Pancreas (tissue), 10 donors: ENCODE measurements at regions not wholly inside any gene's neighbourhood (a gene's known extent, or its start where the extent isn't known, plus 50 kb on each side); places are given as distances from the start of the nearest gene placed in this dataset.

ENCODE experiments used
- ATAC-seq, 4 donors: fragments of 200-7000 bp; cut with Tn5 transposase; one replicate each; pipeline versions ENCODE4 v1.8.0 to v1.9.1; 2020; ENCODE audit warnings: mild to moderate bottlenecking in 4 of 4, moderate library complexity in 4 of 4
- DNase-seq, 6 donors: peaks; one replicate each; pipeline ENCODE4 v3.0.0-alpha.2; 2020
- FAIRE-seq: peaks from 2 replicates; lab custom pipeline; 2012; peaks lifted over from hg19 to GRCh38; lab: Jason Lieb, UNC
- H3K27ac ChIP-seq, 4 donors: fragments of 200-600 bp; sonication (generic); 1 replicate in 3 of 4; 2 replicates in 1 of 4; pipeline versions ENCODE4 v1.5.0 to v1.8.0; 2020
- H3K27me3 ChIP-seq, 4 donors: fragments of 200-600 bp; one replicate each; pipeline ENCODE4 v1.8.0; 2021
- H3K36me3 ChIP-seq, 3 donors: fragments of 200-600 bp; sonication (generic) in 1 of 3; one replicate each; pipeline versions ENCODE4 v1.5.0 to v1.8.0; 2020 to 2021
- H3K4me1 ChIP-seq, 3 donors: fragments of 200-600 bp; one replicate each; pipeline ENCODE4 v1.8.0; 2021
- H3K4me3 ChIP-seq, 4 donors: fragments of 200-600 bp; sonication (generic) in 2 of 4; one replicate each; pipeline versions ENCODE4 v1.5.0 to v1.8.0; 2020 to 2021
- H3K9me3 ChIP-seq, 4 donors: fragments of 200-600 bp; one replicate each; pipeline ENCODE4 v1.8.0; 2021
- whole genome bisulfite sequencing, 2 donors: extraction: QIAGEN DNeasy Blood & Tissue Kit; methylation state at CpG; one replicate each; pipeline ENCODE4 v1.1.7; 2013; 5-methylcytosine and 5-hydroxymethylcytosine counted together
- intact Hi-C, 3 donors: fragments of 100-400 bp; cut with DNase I; formaldehyde crosslinking; loops; one replicate each; pipeline versions ENCODE4 v1.11.1 to v1.14.2; 2022
- TF ChIP-seq, protein P1 (sequence below), 4 donors: fragments of 200-600 bp; sonication (generic) in 3 of 4; IDR thresholded peaks; one replicate each; pipeline versions ENCODE4 v1.5.0 to v1.8.0; 2021; ENCODE audit warnings: antibody characterized with exemption in 4 of 4
- donor health status: healthy with polysubstance abuse.
- donor health status: DM: no; HTN: no; CAD: no; lungs with moderate emphysema.
- donor health status: DM: no; HTN: no; CAD: no.
- donor health status: control.
- donor health status: control.
- donor health status: Bipolar disorder and iron deficiency.
- donor health status: DM: yes; HTN: yes; CAD: no.
- donor health status: DM: no; HTN: no; CAD: no.
- donor health status: DM: no; HTN: no; CAD: no.
- donor health status: DM: yes; HTN: yes; CAD: no.

DNA sequence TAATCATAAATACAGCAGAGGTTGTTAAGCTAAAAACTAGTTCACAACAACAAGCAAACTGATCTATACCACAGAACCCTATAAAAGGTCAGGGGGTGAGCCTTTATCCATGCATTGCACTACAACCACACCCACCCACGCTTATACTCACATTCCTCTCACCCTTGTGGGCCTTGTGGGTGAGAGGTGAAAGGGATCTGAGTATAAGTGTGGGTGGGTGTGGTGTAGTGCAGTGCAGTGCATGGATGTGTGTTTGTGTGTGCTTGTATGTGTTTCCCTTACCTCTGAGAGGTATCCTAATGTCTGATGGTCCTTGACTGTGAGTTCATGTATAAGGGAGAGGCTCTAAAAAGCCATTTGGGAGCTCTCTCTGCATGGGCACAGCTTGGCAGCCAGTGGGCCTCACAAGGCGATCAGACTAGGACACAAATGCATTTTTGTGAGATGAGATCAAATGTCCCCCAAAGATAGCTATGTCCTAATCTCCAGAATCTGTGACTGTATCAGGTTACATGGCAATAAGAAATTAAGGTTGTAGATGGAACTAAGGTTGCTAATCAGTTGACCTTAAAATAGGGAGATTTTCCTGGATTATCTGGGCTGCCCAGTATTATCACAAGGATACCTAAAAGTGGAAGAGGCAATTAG, 95.5 kb upstream of the DPT start:
- FAIRE-seq, result no peak
- intact Hi-C loops, result no loop called here

GRCh38 chr1:168825129-168825528, 96.1 kb upstream of the DPT start:
- Histone ChIP-seq H3K27ac (no peak overlapping the region), H3K4me1 (no peaks in the 10 kb centered on the region), H3K36me3 (no peaks in the 10 kb centered on the region)

More for the DNA sequence above, 95.5 kb upstream of the DPT start:
- Histone ChIP-seq H3K9me3 (no peaks in the 10 kb centered on the region), H3K4me1 (no peaks in the 10 kb centered on the region), H3K27me3 (no peaks in the 10 kb centered on the region), H3K36me3 (no peaks in the 10 kb centered on the region), H3K4me3 (no peak overlapping the region), H3K27ac (no peak overlapping the region)
- no peak for DNase-seq
- ATAC-seq, result no peak
- TF ChIP-seq, protein P1, sequence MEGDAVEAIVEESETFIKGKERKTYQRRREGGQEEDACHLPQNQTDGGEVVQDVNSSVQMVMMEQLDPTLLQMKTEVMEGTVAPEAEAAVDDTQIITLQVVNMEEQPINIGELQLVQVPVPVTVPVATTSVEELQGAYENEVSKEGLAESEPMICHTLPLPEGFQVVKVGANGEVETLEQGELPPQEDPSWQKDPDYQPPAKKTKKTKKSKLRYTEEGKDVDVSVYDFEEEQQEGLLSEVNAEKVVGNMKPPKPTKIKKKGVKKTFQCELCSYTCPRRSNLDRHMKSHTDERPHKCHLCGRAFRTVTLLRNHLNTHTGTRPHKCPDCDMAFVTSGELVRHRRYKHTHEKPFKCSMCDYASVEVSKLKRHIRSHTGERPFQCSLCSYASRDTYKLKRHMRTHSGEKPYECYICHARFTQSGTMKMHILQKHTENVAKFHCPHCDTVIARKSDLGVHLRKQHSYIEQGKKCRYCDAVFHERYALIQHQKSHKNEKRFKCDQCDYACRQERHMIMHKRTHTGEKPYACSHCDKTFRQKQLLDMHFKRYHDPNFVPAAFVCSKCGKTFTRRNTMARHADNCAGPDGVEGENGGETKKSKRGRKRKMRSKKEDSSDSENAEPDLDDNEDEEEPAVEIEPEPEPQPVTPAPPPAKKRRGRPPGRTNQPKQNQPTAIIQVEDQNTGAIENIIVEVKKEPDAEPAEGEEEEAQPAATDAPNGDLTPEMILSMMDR (IDR thresholded peaks at IDR 0.05), result no peak
- WGBS, 2 donors, result 89 to 92% methylated on average over 2 of the region's 2 CpGs

DNA sequence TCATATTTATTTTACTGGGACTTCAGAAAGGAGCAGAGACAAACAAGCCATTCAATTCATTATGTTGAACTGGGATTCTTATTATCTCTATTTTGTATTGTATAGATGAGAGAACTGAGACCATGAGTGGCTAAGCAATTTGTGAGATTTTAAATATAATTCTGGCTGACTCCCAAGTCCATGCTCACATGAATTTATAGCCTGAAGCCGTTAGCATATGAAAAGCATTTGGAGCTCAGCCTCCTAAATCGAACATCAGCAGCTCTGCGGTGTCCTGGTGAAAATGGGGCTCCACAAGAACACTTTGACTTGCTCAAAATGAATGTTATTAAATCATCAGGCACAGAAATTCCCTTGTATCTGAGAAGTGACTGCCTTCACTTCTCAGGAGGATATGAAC, 96.8 kb upstream of the DPT start:
- FAIRE-seq (no peak), ATAC-seq (no peak), DNase-seq (no peak)
- Histone ChIP-seq H3K27me3 (no peaks in the 10 kb centered on the region), H3K27ac (no peak overlapping the region), H3K36me3 (no peaks in the 10 kb centered on the region), H3K4me3 (no peak overlapping the region), H3K9me3 (no peaks in the 10 kb centered on the region), H3K4me1 (no peaks in the 10 kb centered on the region)
- intact Hi-C loops, result no loop called here
- TF ChIP-seq, protein P1 (IDR thresholded peaks at IDR 0.05), result no peak
- WGBS, 2 donors, result 94 to 95% methylated on average over 3 of the region's 3 CpGs

More at GRCh38 chr1:168825129-168825528, 96.1 kb upstream of the DPT start:
- no peak overlapping the region for H3K4me3 ChIP-seq
- FAIRE-seq (no peak), ATAC-seq (no peak), DNase-seq (no peak)
- no peaks in the 10 kb centered on the region for H3K27me3 ChIP-seq
- no peaks in the 10 kb centered on the region for H3K9me3 ChIP-seq
- intact Hi-C loops, result no loop called here
- TF ChIP-seq, protein P1 (IDR thresholded peaks at IDR 0.05), result no peak
- WGBS, 2 donors, result 23 to 43% methylated on average over 1 of the region's 1 CpG

GRCh38 chr1:168826269-168826668, 97.3 kb upstream of the DPT start:
- H3K4me3 ChIP-seq, result no peak overlapping the region
- WGBS, 2 donors, result 94 to 96% methylated on average over 3 of the region's 3 CpGs
- no peaks in the 10 kb centered on the region for H3K9me3 ChIP-seq
- H3K4me1 ChIP-seq, result no peaks in the 10 kb centered on the region
- TF ChIP-seq, protein P1 (IDR thresholded peaks at IDR 0.05), result no peak
- no peak overlapping the region for H3K27ac ChIP-seq
- H3K36me3 ChIP-seq, result no peaks in the 10 kb centered on the region
- DNase-seq (no peak), FAIRE-seq (no peak), ATAC-seq (no peak)
- no peaks in the 10 kb centered on the region for H3K27me3 ChIP-seq
- intact Hi-C loops, result no loop called here

DNA sequence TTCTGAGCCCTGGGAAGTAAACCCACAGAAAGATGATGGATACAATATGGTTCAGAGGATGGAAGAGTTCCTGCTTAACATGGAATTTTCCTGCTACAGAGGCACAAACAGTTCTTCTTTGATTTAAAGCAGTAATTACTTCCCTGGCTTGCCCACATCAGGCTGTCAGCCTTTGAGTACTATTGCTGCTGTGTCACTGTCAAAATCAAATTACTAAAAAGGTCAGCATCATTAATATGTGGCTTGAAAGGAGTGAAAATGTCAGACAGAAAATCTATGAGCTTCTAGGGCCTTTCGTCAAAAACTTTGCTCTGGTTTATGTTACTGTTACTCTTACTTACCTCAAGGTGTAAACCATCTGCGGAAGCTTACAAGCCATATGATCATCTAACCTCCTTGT, 98.6 kb upstream of the DPT start:
- FAIRE-seq, result no peak
- TF ChIP-seq, protein P1 (IDR thresholded peaks at IDR 0.05), result no peak

More for the DNA sequence above, 98.6 kb upstream of the DPT start:
- Histone ChIP-seq H3K27ac (no peak overlapping the region), H3K27me3 (no peaks in the 10 kb centered on the region), H3K9me3 (no peaks in the 10 kb centered on the region), H3K36me3 (no peaks in the 10 kb centered on the region), H3K4me1 (no peaks in the 10 kb centered on the region), H3K4me3 (no peak overlapping the region)
- WGBS, 2 donors, result 80 to 82% methylated on average over 2 of the region's 2 CpGs
- intact Hi-C loops, result no loop called here
- DNase-seq (no peak), ATAC-seq (no peak)
